Naive B cell (primary cell): ENCODE measurements at regions not wholly inside any gene's neighbourhood (a gene's known extent, or its start where the extent isn't known, plus 50 kb on each side); places are given as distances from the start of the nearest gene placed in this dataset.
"Not testable (repeated sequence)": the region's sequence is repeated elsewhere in the genome, so short reads cannot be mapped to it uniquely, and the experiment has no call there.

Source experiments
- ATAC-seq, 2 donors: fragments of 150-1000 bp; cut with Tn5 transposase; 2 replicates each; pipeline ENCODE4 v1.10.0; 2021; ENCODE audit warnings: low read depth in 2 of 2, mild to moderate bottlenecking in 2 of 2, moderate library complexity in 2 of 2
- DNase-seq: peaks from one replicate; pipeline ENCODE4 v3.0.0; 2022
- H3K27ac Mint-ChIP-seq, 6 donors: one replicate each; pipeline ENCODE4 v1.8.0; 2020 to 2022; ENCODE audit warnings: mild to moderate bottlenecking in 6 of 6, mixed read lengths in 6 of 6, moderate library complexity in 5 of 6, inconsistent platforms in 2 of 6
- H3K27me3 Mint-ChIP-seq, 3 donors: one replicate each; pipeline ENCODE4 v1.8.0; 2021 to 2022; ENCODE audit warnings: mixed read lengths in 3 of 3, mild to moderate bottlenecking in 1 of 3
- H3K36me3 Mint-ChIP-seq, 2 donors: one replicate each; pipeline ENCODE4 v1.8.0; 2020 to 2022; ENCODE audit warnings: mixed read lengths in 2 of 2, inconsistent platforms in 1 of 2, mild to moderate bottlenecking in 1 of 2
- H3K4me1 Mint-ChIP-seq, 3 donors: one replicate each; pipeline ENCODE4 v1.8.0; 2020 to 2022; ENCODE audit warnings: mixed read lengths in 3 of 3, inconsistent platforms in 1 of 3, mild to moderate bottlenecking in 1 of 3, moderate library complexity in 1 of 3
- H3K4me3 Mint-ChIP-seq, 8 donors: one replicate each; pipeline ENCODE4 v1.8.0; 2020 to 2022; ENCODE audit warnings: mild to moderate bottlenecking in 8 of 8, mixed read lengths in 8 of 8, moderate library complexity in 8 of 8, inconsistent platforms in 2 of 8
- H3K9me3 Mint-ChIP-seq, 7 donors: one replicate each; pipeline ENCODE4 v1.8.0; 2020 to 2022; ENCODE audit warnings: mixed read lengths in 7 of 7, mild to moderate bottlenecking in 5 of 7, inconsistent platforms in 2 of 7, moderate library complexity in 1 of 7

DNA sequence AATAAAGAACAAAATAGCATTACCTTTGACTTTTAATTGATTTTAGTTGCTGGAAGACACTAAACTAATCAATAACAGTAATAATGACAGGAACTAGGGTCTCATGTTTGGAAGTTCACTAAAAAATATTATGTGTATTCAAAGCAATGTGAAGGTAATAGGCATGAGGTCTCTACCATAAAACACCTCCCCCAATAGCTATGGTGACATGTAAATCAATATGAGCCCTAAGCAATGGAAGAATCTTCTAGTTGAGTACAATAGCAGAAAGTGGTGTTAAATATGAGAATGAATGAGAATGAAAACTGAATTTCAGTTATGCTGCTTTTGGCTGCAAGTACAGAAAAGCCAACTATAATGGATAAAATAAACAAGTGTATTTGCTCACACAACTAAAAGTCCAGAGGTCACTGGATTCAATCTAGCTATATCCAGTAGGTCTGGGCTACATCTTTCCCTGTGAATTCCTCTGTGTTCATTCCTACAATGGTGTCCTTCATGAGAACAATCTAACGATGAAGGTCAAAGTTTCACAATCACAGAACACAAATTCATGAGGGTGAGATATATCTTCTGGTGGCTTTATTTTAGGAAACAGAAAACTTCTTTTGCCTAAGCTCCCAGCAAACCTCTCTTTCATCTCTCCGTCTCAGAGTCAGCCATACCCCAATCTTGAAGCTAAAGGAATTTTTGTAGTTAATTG lies 728.0 kb downstream of the FSCB start:
- Mint-ChIP-seq H3K4me3 (no peak overlapping the region), H3K36me3 (no peaks in the 10 kb centered on the region), H3K27me3 (no peaks in the 10 kb centered on the region), H3K27ac (no peak overlapping the region), H3K9me3 (peaks cover 2 to 12% (median 8%) of the 10 kb centered on the region in 7 donors), H3K4me1 (no peaks in the 10 kb centered on the region)
- DNase-seq (no peak), ATAC-seq (no peak)

GRCh38 chr14:43778570-43778936 lies 728.5 kb downstream of the FSCB start:
- Mint-ChIP-seq H3K36me3 (no peaks in the 10 kb centered on the region), H3K9me3 (peaks cover 2 to 13% (median 8%) of the 10 kb centered on the region in 7 donors), H3K27me3 (no peaks in the 10 kb centered on the region), H3K4me3 (no peak overlapping the region), H3K4me1 (no peaks in the 10 kb centered on the region), H3K27ac (no peak overlapping the region)
- DNase-seq (no peak), ATAC-seq (no peak)

GRCh38 chr14:43765474-43765873 lies 741.6 kb downstream of the FSCB start:
- ATAC-seq (no peak), DNase-seq (no peak)
- Mint-ChIP-seq H3K4me1 (no peaks in the 10 kb centered on the region), H3K36me3 (no peaks in the 10 kb centered on the region), H3K27ac (no peak overlapping the region), H3K27me3 (no peaks in the 10 kb centered on the region), H3K4me3 (no peak overlapping the region), H3K9me3 (peaks cover 0 to 10% (median 0%) of the 10 kb centered on the region in 7 donors)

- no peaks in the 10 kb centered on the region for H3K4me1 Mint-ChIP-seq
- H3K27me3 Mint-ChIP-seq = no peaks in the 10 kb centered on the region
- no peak for DNase-seq
Measured at GRCh38 chr14:43764433-43764832, 742.6 kb downstream of the FSCB start.

GRCh38 chr14:43755707-43756106 lies 751.4 kb downstream of the FSCB start:
- Mint-ChIP-seq H3K27me3 (no peaks in the 10 kb centered on the region), H3K9me3 (peaks cover 0 to 6% (median 0%) of the 10 kb centered on the region in 7 donors), H3K4me3 (no peak overlapping the region), H3K27ac (no peak overlapping the region), H3K4me1 (no peaks in the 10 kb centered on the region), H3K36me3 (no peaks in the 10 kb centered on the region)
- DNase-seq (no peak), ATAC-seq (no peak)

More at GRCh38 chr14:43764433-43764832, 742.6 kb downstream of the FSCB start:
- Mint-ChIP-seq H3K36me3 (no peaks in the 10 kb centered on the region), H3K9me3 (peaks cover 0 to 10% (median 0%) of the 10 kb centered on the region in 7 donors), H3K4me3 (no peak overlapping the region), H3K27ac (no peak overlapping the region)
- no peak for ATAC-seq

DNA sequence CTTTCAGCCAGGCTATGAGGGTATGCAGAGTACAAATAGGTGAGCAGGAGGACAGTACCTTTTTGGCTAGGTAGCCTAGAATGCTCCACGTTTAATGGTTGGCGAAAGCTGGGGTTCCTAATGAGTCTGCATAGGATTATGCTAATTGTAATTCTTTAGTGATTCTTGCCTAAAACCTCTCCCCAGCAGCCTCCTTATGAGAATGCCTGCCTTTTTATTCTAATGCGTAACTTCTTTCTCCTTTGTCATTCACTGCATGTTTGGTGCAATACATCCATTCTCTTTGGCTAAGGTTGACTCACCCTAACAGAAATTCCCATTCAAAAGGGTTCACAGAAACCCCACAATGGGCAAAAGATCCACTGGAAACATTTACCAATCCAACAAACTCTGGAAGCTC lies 752.2 kb downstream of the FSCB start:
- Mint-ChIP-seq H3K4me1 (no peaks in the 10 kb centered on the region), H3K27ac (no peak overlapping the region), H3K36me3 (no peaks in the 10 kb centered on the region), H3K4me3 (no peak overlapping the region), H3K27me3 (no peaks in the 10 kb centered on the region), H3K9me3 (peaks cover 0 to 6% (median 0%) of the 10 kb centered on the region in 7 donors)
- no peak for ATAC-seq
- DNase-seq = no peak

- ATAC-seq (no peak), DNase-seq (no peak)
- no peaks in the 10 kb centered on the region for H3K27me3 Mint-ChIP-seq
- no peaks in the 10 kb centered on the region for H3K4me1 Mint-ChIP-seq
- no peak overlapping the region for H3K27ac Mint-ChIP-seq
- H3K9me3 Mint-ChIP-seq = peaks cover 0 to 4% (median 0%) of the 10 kb centered on the region in 7 donors
- H3K4me3 Mint-ChIP-seq = no peak overlapping the region
- no peaks in the 10 kb centered on the region for H3K36me3 Mint-ChIP-seq
Measured at GRCh38 chr14:43745746-43746145, 761.3 kb downstream of the FSCB start.

- Mint-ChIP-seq H3K27me3 (no peaks in the 10 kb centered on the region), H3K27ac (no peak overlapping the region), H3K4me3 (no peak overlapping the region), H3K4me1 (no peaks in the 10 kb centered on the region), H3K36me3 (no peaks in the 10 kb centered on the region), H3K9me3 (peaks cover 0 to 3% (median 0%) of the 10 kb centered on the region in 7 donors)
- ATAC-seq = no peak
- no peak for DNase-seq
Measured at GRCh38 chr14:43735932-43736331, 771.2 kb downstream of the FSCB start.

DNA sequence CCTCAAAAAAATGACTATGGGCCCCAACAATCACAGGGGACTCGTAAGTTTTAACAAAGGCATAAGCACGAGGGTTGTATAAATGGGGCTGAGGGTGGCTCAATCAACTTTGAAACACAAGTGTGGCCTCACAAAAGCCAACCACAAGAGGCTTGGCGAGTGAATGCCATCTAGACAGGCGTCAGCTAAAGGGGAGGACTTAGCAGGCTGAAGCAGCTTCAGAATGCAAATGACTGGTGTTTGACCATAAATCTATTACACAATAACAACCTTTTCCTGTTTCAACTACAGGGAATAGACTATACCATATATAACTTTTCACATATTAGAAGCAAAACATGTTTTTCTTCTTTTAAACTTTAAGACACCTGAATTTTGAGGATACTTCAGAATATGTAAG lies 777.9 kb downstream of the FSCB start:
- Mint-ChIP-seq H3K27ac (no peak overlapping the region), H3K36me3 (no peaks in the 10 kb centered on the region), H3K4me1 (no peaks in the 10 kb centered on the region), H3K9me3 (peaks cover 0 to 4% (median 2%) of the 10 kb centered on the region in 7 donors), H3K4me3 (no peak overlapping the region), H3K27me3 (no peaks in the 10 kb centered on the region)
- no peak for DNase-seq
- ATAC-seq = no peak

GRCh38 chr14:43706900-43707299 lies 800.2 kb downstream of the FSCB start:
- H3K4me3 Mint-ChIP-seq = no peak overlapping the region
- no peak overlapping the region for H3K27ac Mint-ChIP-seq
- no peaks in the 10 kb centered on the region for H3K4me1 Mint-ChIP-seq
- DNase-seq (no peak), ATAC-seq (no peak)
- no peaks in the 10 kb centered on the region for H3K27me3 Mint-ChIP-seq
- H3K36me3 Mint-ChIP-seq = no peaks in the 10 kb centered on the region
- peaks cover 0 to 6% (median 0%) of the 10 kb centered on the region in 7 donors for H3K9me3 Mint-ChIP-seq

- not testable (repeated sequence) for H3K27me3 Mint-ChIP-seq, ATAC-seq, H3K36me3 Mint-ChIP-seq, H3K4me3 Mint-ChIP-seq, DNase-seq, H3K9me3 Mint-ChIP-seq, H3K4me1 Mint-ChIP-seq, H3K27ac Mint-ChIP-seq
Measured at GRCh38 chr14:43698561-43699284, 808.4 kb downstream of the FSCB start.

DNA sequence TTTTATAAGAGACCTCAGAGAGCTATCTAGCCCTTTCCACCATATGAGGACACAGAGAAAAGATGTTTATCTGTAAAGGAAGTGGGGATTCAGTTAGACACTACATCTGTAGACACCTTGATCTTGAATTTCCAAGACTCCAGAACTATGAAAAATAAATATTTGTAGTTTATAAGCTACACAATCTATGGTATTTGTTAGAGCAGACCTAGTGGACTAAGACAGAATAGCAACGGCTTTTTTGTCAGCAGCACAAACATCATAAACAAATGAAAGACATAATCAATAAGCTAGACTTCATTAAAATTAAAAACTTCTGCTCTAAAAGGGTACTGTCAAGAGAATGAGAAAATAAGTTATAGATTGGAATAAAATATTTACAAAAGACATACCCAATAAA lies 810.1 kb downstream of the FSCB start:
- DNase-seq (no peak), ATAC-seq (no peak)
- peaks cover 0 to 5% (median 3%) of the 10 kb centered on the region in 7 donors for H3K9me3 Mint-ChIP-seq
- no peaks in the 10 kb centered on the region for H3K36me3 Mint-ChIP-seq
- no peaks in the 10 kb centered on the region for H3K27me3 Mint-ChIP-seq
- no peaks in the 10 kb centered on the region for H3K4me1 Mint-ChIP-seq
- H3K27ac Mint-ChIP-seq = no peak overlapping the region
- H3K4me3 Mint-ChIP-seq = no peak overlapping the region

- no peak for ATAC-seq
- Mint-ChIP-seq H3K9me3 (peaks cover 0 to 3% (median 0%) of the 10 kb centered on the region in 7 donors), H3K27ac (no peak overlapping the region), H3K4me1 (no peaks in the 10 kb centered on the region), H3K36me3 (no peaks in the 10 kb centered on the region), H3K4me3 (no peak overlapping the region), H3K27me3 (no peaks in the 10 kb centered on the region)
- DNase-seq = no peak
Measured at GRCh38 chr14:43692706-43693105, 814.4 kb downstream of the FSCB start.

- no peak overlapping the region for H3K4me3 Mint-ChIP-seq
- peaks cover 0 to 3% (median 0%) of the 10 kb centered on the region in 7 donors for H3K9me3 Mint-ChIP-seq
- no peaks in the 10 kb centered on the region for H3K27me3 Mint-ChIP-seq
- H3K4me1 Mint-ChIP-seq = no peaks in the 10 kb centered on the region
- no peaks in the 10 kb centered on the region for H3K36me3 Mint-ChIP-seq
- DNase-seq (no peak), ATAC-seq (no peak)
- no peak overlapping the region for H3K27ac Mint-ChIP-seq
Measured at GRCh38 chr14:43687921-43688320, 819.2 kb downstream of the FSCB start.
